Thoracic aorta (tissue), 2 donors: ENCODE measurements at regions not wholly inside any gene's neighbourhood (a gene's known extent, or its start where the extent isn't known, plus 50 kb on each side); places are given as distances from the start of the nearest gene placed in this dataset.

Experiments
- ATAC-seq: fragments of 150-250 bp; one replicate; pipeline ENCODE4 v1.8.0; 2017; ENCODE audit warnings: low read depth; ENCODE audit not compliant: insufficient number of reproducible peaks, low FRiP score
- DNase-seq: peaks from one replicate; pipeline ENCODE4 v3.0.0-alpha.2; 2020; ENCODE audit warnings: low spot score
- H3K27ac ChIP-seq, 2 donors: fragments of 200-600 bp; sonication (generic); 1 replicate in 1 of 2; 2 replicates in 1 of 2; pipeline ENCODE4 v1.5.1; 2016; ENCODE audit warnings: mild to moderate bottlenecking in 2 of 2, moderate library complexity in 2 of 2
- H3K27me3 ChIP-seq: fragments of 200-600 bp; sonication (generic); replicated peaks from 2 replicates; pipeline ENCODE4 v1.6.0; 2016; ENCODE audit warnings: mild to moderate bottlenecking; ENCODE audit not compliant: insufficient read depth
- H3K36me3 ChIP-seq: fragments of 200-600 bp; sonication (generic); one replicate; pipeline ENCODE4 v1.5.1; 2016
- H3K4me1 ChIP-seq, 2 donors: fragments of 200-600 bp; sonication (generic); 1 replicate in 1 of 2; 2 replicates in 1 of 2; pipeline versions ENCODE4 v1.5.1 to v1.6.0; 2016; ENCODE audit warnings: low read depth in 2 of 2, mild to moderate bottlenecking in 1 of 2; ENCODE audit not compliant: control insufficient read depth in 1 of 2
- H3K4me3 ChIP-seq: fragments of 200-600 bp; sonication (generic); 2 replicates; pipeline ENCODE4 v1.5.1; 2016; ENCODE audit warnings: mild to moderate bottlenecking
- H3K9me3 ChIP-seq: fragments of 200-600 bp; sonication (generic); 2 replicates; pipeline ENCODE4 v1.5.1; 2016
- CTCF ChIP-seq: fragments of 200-600 bp; sonication (generic); IDR thresholded peaks from one replicate; pipeline ENCODE4 v1.5.1; 2019; ENCODE audit warnings: antibody characterized with exemption

- Histone ChIP-seq H3K36me3 (no peaks in the 10 kb centered on the region), H3K27ac (no peak overlapping the region), H3K9me3 (no peaks in the 10 kb centered on the region), H3K4me3 (no peak overlapping the region), H3K27me3 (no peaks in the 10 kb centered on the region), H3K4me1 (no peaks in the 10 kb centered on the region)
- DNase-seq (no peak), ATAC-seq (no peak)
- no peak for TF ChIP-seq CTCF
Measured at GRCh38 chr20:60540591-60540990, 582.4 kb downstream of the CDH26 start.

- ATAC-seq (no peak), DNase-seq (no peak)
- TF ChIP-seq CTCF = no peak
- H3K4me3 ChIP-seq = no peak overlapping the region
- H3K4me1 ChIP-seq = no peaks in the 10 kb centered on the region
- no peaks in the 10 kb centered on the region for H3K27me3 ChIP-seq
- H3K36me3 ChIP-seq = no peaks in the 10 kb centered on the region
- no peaks in the 10 kb centered on the region for H3K9me3 ChIP-seq
- no peak overlapping the region for H3K27ac ChIP-seq
Measured at GRCh38 chr20:60541991-60542390, 583.8 kb downstream of the CDH26 start.

- ATAC-seq (no peak), DNase-seq (no peak)
- H3K27me3 ChIP-seq = no peaks in the 10 kb centered on the region
- H3K4me3 ChIP-seq = no peak overlapping the region
- H3K27ac ChIP-seq = no peak overlapping the region
- H3K4me1 ChIP-seq = no peaks in the 10 kb centered on the region
- no peaks in the 10 kb centered on the region for H3K9me3 ChIP-seq
- H3K36me3 ChIP-seq = no peaks in the 10 kb centered on the region
- TF ChIP-seq CTCF = no peak
Measured at GRCh38 chr20:60543598-60543997, 585.4 kb downstream of the CDH26 start.

- Histone ChIP-seq H3K36me3 (no peaks in the 10 kb centered on the region), H3K9me3 (no peaks in the 10 kb centered on the region), H3K27me3 (no peaks in the 10 kb centered on the region), H3K4me1 (no peaks in the 10 kb centered on the region), H3K4me3 (no peak overlapping the region), H3K27ac (no peak overlapping the region)
- TF ChIP-seq CTCF = no peak
- ATAC-seq = no peak
- DNase-seq = no peak
Measured at GRCh38 chr20:60553095-60553494, 594.9 kb downstream of the CDH26 start.

- H3K36me3 ChIP-seq = no peaks in the 10 kb centered on the region
- TF ChIP-seq CTCF = no peak
- no peaks in the 10 kb centered on the region for H3K27me3 ChIP-seq
- no peak overlapping the region for H3K27ac ChIP-seq
- no peaks in the 10 kb centered on the region for H3K4me1 ChIP-seq
- no peak for ATAC-seq
- no peak for DNase-seq
- no peaks in the 10 kb centered on the region for H3K9me3 ChIP-seq
- no peak overlapping the region for H3K4me3 ChIP-seq
Measured at GRCh38 chr20:60558486-60558885, 600.3 kb downstream of the CDH26 start.
